Activated CD8-positive, alpha-beta memory T cell treated with anti-CD3 and anti-CD28 coated beads, Interleukin-2, amount 50 U/mL, for 24 hours (primary cell): ENCODE measurements at regions not wholly inside any gene's neighbourhood (a gene's known extent, or its start where the extent isn't known, plus 50 kb on each side); places are given as distances from the start of the nearest gene placed in this dataset.
"Not testable (repeated sequence)": the region's sequence is repeated elsewhere in the genome, so short reads cannot be mapped to it uniquely, and the experiment has no call there.

Experiments used
- DNase-seq: peaks from one replicate; pipeline ENCODE4 v3.0.0-alpha.2; 2020; ENCODE audit errors: extremely low read depth

GRCh38 chr3:193962986-193963685, 172.8 kb upstream of the HES1 start:
- DNase-seq: no peak

- no peak for DNase-seq
Measured at GRCh38 chr3:193963808-193964516, 172.0 kb upstream of the HES1 start.

- DNase-seq: no peak
Measured at GRCh38 chr3:193964517-193964880, 171.4 kb upstream of the HES1 start.

- no peak for DNase-seq
Measured at GRCh38 chr3:193968380-193968974, 167.5 kb upstream of the HES1 start.

- DNase-seq: not testable (repeated sequence)
Measured at GRCh38 chr3:193970131-193970772, 165.7 kb upstream of the HES1 start.

DNA sequence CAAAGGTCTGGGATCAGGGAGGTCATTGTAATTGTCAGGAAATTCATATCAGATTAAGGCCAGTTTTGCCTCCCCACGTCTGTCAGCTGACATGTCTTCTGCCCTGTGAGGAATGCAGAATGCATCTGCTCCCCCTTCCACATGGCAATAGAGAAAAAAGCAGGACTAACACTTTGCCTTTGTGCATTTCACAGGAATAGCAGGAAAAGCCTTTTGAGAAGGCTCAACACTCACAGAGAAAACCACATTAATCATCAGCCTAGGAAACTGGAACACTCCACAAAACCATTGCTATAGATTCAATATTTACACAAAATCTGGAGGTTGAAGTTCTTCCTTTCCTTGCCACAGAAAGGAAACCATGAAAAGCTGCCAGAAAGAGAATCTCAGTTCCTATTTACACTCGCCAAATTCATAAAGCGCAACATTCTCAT, 165.2 kb upstream of the HES1 start:
- DNase-seq: no peak

DNA sequence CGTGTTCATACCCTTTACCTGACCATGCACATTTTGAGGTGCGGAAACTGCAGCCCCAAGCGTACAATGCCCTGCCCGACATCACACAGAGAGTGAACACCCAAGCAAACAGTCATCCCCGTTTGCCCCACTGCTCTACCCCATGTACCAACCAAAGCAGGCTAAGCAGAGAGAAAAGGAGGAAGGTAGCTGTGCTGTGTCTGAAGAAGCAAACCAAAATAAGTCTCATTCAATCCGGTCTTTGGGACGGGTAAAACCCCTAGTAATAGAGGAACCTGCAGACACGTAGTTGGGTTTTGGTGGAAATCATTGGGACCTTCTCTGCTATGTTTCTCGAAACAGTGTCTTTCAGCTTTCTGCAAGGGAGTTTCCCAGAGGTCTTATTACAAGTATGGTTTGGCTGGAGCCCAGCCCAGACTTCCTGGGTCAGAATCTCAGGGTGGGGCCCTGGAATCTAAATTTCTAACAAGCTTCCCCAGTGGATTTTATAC, 164.6 kb upstream of the HES1 start:
- no peak for DNase-seq

DNA sequence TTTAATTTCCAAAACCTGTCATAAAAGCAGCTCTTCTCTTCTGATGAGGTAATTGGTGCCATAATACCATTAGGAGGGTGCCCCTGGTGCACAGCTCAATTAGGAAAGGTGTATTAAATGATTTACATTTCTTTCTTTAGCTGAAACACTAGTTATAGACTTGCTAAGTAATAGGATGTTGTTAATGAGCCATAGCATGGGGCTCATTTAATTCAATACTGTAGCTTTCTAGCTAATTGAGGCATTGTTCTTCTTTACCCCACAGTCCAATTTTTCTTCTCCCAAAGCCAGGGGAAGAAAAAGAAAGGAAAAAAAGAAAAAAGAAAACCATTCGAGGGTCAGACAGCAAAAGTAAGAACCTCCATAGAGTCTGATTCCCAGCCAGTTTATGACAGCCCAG, 164.0 kb upstream of the HES1 start:
- no peak for DNase-seq

GRCh38 chr3:193972832-193973231, 163.1 kb upstream of the HES1 start:
- no peak for DNase-seq

GRCh38 chr3:193974191-193974652, 161.7 kb upstream of the HES1 start:
- no peak for DNase-seq

DNA sequence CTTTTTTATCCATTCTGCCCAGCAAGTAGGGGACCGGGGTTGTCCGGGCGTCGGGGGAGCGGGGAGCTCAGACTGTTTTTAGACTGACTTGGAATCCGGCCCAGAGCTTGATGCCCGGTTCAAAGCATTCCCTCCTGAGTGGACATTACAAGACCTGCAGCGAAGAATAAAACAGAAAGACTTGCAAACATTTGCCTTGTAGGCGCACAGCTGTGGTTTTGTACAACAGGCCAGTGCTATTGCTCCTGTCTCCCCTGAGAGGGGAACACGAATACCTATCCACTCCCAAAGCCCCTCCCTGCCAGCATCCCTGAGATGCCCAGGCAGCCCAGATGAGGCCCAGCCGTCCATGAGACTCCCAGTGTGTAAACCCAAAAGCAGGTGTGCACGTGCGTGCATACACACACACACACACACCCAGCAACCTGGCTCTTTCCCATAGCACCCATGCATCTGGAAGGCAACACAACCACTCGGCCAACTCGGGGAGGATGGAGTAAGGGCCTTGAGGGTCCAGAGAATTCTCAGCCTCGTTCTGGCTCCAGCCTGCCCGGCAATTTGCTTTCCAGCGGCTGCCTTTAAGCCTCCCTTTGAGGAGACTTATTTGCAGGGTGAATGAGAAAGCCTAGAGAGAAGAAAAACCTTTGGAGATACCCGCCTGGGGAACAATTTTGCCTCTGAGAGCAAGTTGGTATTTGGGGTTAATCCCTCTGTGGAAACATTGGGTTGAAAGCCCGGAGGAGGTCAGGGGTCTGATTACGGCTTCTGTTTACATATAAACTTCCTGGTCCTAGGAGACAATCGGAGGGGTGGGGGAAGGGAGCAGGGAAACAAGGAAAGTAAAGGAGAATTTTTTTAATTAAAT, 161.0 kb upstream of the HES1 start:
- no peak for DNase-seq

DNA sequence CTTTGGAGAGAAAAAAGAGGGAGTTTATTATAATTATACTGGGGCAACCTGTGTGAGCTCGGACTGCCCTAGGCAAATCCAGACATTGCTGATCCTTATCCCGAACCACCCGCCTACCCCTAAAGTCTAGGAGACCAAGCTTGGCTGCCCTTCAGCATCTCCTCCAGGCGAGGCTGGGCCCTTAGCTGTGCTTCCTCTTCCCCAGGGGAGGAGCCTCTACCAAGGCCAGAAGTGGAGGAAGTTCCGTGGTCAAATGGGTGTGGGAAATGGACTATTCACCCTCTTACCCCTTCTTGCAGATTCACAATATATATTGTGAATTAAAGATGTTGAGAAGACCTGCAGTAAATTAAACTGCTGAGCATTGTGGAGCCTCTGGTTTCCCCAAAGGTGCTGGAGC, 158.3 kb upstream of the HES1 start:
- DNase-seq: no peak

- no peak for DNase-seq
Measured at GRCh38 chr3:193978030-193978429, 157.9 kb upstream of the HES1 start.

DNA sequence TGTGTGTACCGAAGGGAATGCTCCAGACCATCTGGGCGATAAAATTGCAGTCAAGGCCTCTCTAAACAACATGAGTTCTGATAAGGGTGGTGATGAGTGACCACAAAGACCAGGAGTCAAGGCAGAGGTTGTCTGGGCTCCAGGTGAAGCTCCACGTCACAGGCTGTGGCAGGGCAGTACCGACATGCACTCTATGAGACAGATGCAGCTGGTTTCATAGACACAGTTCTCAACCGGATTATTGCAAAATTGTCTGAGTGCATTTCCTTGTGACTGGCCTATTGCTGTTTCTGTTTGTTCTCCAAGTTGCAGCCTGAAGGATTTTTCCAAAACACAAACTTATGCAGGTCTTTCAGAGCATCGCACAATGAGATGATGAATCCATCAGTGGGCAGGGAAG, 157.5 kb upstream of the HES1 start:
- DNase-seq: no peak

DNA sequence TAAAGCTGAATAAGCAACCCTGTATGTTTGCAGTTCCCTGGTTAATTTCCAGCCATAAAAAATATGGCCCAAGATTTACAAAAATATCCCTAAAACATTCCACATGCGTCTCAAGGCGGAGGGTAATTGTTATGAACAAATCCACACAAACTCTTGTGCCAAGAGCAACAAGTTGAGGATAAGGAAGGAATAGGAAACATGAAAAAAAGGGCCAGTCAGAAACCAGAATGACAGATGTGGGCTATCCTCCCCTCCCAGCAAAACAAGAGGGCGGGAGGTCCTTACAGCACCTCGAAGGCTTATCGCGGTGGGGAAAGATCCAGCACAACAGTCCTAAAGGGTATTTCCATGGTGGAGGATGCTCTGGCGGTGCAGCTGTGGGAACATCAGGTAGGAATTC, 155.6 kb upstream of the HES1 start:
- DNase-seq: no peak

DNA sequence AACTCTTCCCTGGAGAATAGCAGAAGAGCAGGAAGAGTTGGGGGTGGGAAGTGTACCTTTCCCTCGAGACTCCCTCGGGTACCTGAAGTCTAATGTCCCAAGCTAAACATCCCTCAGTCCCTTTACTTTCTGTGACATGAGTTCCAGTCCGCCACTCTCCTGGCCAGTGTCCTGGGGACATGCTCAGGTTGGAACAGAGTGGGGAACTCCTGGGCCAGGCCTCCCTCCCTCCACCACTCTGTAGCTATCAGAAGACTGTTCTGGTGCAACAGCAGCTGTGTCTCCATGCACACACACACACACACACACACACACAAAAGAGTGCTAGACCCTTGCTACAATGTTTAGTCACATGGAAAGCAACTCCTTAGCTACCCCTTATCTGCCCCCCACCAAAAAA, 155.0 kb upstream of the HES1 start:
- no peak for DNase-seq

DNA sequence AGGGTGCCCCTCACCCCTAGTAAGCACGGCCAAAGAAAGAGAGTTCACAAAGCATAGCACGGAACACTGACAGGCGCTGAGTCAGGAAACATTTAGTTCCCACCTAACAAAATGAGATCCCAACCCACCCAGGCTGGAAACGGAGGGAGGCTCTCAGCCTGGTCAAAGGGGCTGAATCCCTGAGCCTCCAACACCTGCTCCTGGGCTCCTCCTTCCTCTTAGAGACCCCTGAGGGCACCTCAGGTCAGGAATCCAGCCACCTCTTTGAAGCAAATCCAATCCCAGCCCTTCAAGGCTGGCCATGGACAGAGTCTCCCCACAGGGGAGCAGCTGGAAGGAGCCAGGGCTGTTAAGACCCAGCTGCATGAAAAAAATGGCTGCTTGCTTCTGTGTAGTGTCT, 154.4 kb upstream of the HES1 start:
- no peak for DNase-seq

DNA sequence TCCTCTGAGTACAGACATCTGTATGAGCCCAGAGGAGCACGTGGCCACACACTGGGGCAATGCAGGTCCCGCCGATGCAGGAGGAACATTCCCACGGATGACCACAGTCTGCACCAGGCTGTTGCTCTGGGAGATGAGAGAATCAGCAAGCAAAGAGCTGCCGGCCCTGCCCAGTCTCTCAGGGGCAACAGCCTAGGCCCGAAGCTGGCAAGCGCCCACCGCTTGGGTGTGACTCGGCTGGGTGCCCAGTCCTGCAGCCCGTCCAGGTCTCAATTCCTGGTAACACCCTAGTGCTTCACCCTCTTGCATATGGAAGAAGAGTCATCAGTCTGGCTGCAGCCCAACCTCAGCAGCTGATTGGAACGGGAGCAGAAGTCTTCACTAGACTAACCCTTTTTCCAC, 153.7 kb upstream of the HES1 start:
- no peak for DNase-seq

- no peak for DNase-seq
Measured at GRCh38 chr3:193983846-193984818, 151.8 kb upstream of the HES1 start.

DNA sequence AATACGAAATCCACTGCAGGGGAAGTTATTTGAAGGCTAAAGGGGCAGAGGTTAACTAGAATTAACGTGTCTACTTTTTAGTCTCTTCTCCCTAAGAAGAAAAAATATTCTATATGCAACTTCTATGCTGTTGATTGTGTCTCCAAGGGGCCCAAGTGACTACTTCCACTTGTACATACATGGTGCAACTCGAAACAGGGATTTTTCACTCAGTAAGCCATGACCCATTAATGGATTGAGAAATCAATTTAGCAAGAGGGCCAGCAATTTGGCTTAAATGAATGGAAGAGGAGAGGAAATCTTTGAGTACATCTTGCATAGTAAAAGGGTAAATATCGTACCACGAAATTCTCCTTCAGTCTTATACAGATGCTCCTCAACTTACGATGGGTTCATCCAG, 151.1 kb upstream of the HES1 start:
- no peak for DNase-seq
